ENCODE measurements at regions not wholly inside any gene's neighbourhood (a gene's known extent, or its start where the extent isn't known, plus 50 kb on each side); places are given as distances from the start of the nearest gene placed in this dataset.

- no peak for TF ChIP-seq CTCF (IDR thresholded peaks at IDR 0.05; ENCODE audit: low read depth, low read length)
- DNase-seq (ENCODE audit: extremely low read depth, low read depth) = no peak
These were observed 495.6 kb downstream of the JRKL start for GRCh38 chr11:96885405-96885804.

- no peak for TF ChIP-seq CTCF (IDR thresholded peaks at IDR 0.05; ENCODE audit: low read depth, low read length)
These were observed 496.1 kb downstream of the JRKL start for GRCh38 chr11:96885912-96886311.

GRCh38 chr11:96893988-96894387 lies 504.2 kb downstream of the JRKL start:
- DNase-seq (ENCODE audit: extremely low read depth, low read depth) = no peak

More at GRCh38 chr11:96885912-96886311, 496.1 kb downstream of the JRKL start:
- DNase-seq (ENCODE audit: extremely low read depth, low read depth) = no peak

GRCh38 chr11:96894587-96894986 lies 504.8 kb downstream of the JRKL start:
- TF ChIP-seq CTCF (IDR thresholded peaks at IDR 0.05; ENCODE audit: low read depth, low read length) = no peak
- DNase-seq (ENCODE audit: extremely low read depth, low read depth) = no peak

More at GRCh38 chr11:96893988-96894387, 504.2 kb downstream of the JRKL start:
- TF ChIP-seq CTCF (IDR thresholded peaks at IDR 0.05; ENCODE audit: low read depth, low read length) = no peak

- no peak for DNase-seq (ENCODE audit: extremely low read depth, low read depth)
- TF ChIP-seq CTCF (IDR thresholded peaks at IDR 0.05; ENCODE audit: low read depth, low read length) = no peak
These were observed 510.2 kb downstream of the JRKL start for GRCh38 chr11:96899971-96900370.

- TF ChIP-seq CTCF (IDR thresholded peaks at IDR 0.05; ENCODE audit: low read depth, low read length) = no peak
- no peak for DNase-seq (ENCODE audit: extremely low read depth, low read depth)
These were observed 515.3 kb downstream of the JRKL start for GRCh38 chr11:96905143-96905542.

- TF ChIP-seq CTCF (IDR thresholded peaks at IDR 0.05; ENCODE audit: low read depth, low read length) = no peak
- DNase-seq (ENCODE audit: extremely low read depth, low read depth) = no peak
These were observed 515.9 kb downstream of the JRKL start for GRCh38 chr11:96905663-96906062.

All from AG09319 (cell line).